GM19467 (cell line): ENCODE measurements at regions not wholly inside any gene's neighbourhood (a gene's known extent, or its start where the extent isn't known, plus 50 kb on each side); places are given as distances from the start of the nearest gene placed in this dataset.

Experiments
- ATAC-seq: cut with Tn5 transposase; IDR thresholded peaks from one replicate; pipeline ENCODE4 v1.9.1; 2021; ENCODE audit warnings: mild to moderate bottlenecking, moderate library complexity; ENCODE audit not compliant: unreplicated experiment

- ATAC-seq: no peak
Measured at GRCh38 chr5:133831491-133832224, 136.8 kb downstream of the C5orf15 start.

DNA sequence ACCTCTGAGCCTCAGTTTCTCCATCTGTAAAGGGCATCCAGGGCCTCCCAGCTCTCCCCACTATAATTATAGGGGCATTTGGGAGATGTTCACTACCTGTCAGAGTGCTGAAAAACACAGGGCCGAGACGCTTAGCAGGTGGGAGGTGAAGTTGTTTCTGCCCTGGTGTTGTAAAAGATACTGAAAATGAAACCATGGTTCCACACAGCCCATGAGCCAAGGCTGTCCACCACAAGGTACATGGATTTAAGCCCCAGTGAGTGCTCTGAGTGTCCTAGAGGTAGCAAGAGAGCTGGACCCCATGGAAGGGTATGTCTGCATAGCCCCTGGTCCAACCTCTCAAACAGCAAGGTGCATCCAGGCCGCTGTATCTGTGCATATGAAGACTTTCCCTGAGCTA is 137.5 kb downstream of the C5orf15 start:
- no peak for ATAC-seq

- ATAC-seq: no peak
Measured at GRCh38 chr5:133830281-133830680, 138.1 kb downstream of the C5orf15 start.

DNA sequence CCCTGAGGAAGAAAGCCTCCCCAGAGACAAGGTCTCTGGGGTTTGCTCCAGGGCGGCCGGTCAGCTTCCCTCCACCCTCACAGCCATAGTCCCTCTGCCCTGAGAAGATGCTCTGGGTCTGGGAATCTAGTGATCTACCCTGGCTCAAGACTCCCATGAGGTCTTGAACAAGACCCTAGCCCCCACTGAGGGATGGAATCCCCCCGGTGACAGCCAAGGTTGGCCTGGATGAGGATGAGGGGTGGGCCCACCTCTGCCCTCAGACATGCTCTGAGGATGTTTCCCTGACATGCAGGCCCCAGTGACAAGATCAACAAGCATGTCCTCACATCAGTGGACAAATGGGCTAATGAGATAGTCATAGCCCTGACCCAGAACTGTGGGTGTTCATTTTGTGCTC is 138.6 kb downstream of the C5orf15 start:
- no peak for ATAC-seq

DNA sequence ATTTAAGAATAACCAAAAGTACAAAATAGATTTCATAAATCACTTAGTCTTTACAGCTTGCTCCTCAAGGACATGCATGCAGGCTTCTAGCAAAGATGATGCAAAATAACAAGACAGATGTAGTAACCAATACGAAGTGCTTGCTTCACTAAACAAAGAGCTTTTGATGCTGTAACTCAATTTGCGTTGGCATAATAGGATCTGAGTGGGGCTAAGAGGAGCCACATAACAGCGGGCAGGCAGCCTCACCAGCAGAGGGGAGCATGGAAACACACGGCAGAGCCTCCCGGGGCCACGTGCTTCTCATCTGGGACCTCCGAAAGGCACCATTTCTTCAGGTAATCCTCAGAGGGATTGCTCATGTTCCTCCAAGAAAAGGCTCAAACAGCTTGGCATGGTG is 139.7 kb downstream of the C5orf15 start:
- no peak for ATAC-seq

DNA sequence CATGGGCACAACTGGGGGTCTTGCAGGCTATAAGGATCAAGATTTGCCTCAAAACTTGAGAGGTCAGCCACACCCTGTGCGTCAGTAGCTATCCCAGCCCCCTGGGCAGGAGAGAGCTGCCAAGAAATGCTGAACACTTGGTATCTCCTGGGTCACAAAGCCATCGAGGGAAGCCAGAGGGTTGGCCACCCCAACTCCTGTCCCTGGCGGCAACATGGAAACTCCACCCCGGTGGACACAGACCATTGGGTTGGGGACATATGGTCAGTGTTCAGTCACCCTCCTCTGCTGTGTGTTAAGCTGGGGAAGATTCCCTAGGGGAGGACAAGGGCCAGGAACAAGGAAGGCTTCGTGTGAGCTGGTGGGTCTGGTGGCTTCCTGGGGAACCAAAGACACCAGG is 140.6 kb downstream of the C5orf15 start:
- no peak for ATAC-seq

DNA sequence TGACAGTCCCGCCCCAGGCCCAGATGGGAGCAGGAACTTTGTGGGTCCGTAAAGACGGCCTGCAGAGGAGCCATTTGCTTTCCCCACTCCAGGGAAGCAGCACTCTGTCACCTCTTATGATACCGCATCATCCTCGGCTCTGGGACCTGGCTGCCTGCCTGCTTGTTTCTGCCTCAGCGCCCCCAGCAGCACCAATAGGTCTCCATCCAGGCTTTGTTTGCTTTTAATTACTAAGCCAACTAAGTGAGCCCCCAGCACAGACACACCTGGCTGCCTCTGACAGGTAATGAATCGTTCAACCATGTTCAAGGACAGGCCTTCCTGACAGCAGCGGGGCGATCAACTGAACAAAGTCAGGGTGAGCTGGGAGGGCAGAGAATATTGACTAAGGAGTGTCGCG is 141.4 kb downstream of the C5orf15 start:
- no peak for ATAC-seq

DNA sequence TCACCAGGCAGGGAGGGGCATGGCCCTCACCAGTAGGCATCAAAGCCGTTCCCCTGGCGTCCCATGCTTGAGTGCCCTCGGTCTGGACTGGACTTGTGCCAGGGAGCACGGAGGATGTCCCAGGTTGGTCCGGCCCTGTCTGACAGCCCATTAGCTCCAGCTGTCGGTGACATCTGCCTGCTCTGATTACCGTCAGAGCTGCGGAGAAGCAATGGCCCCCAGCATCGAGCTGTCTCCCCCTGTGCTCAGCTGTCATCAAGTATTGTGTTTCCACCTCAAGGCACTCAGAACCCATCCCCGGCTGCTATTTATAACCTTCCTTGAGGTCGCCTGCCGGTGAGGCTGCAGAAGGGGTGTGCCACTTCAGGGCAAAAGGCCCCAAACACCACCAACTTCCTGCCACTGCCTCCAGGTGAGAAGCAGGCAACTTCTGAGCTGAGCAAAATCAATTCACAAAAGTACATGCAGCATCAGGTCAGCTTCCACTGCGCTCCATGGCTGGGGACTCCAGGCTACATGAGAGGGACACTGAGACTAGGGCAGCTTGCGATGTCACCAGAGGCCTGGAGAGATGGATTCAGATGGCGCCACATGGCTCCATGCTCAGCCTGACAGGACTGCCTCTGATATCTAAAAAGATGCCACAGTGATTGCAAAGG is 142.7 kb downstream of the C5orf15 start:
- ATAC-seq: peak; percentile 38

GRCh38 chr5:133824661-133825254 is 143.7 kb downstream of the C5orf15 start:
- ATAC-seq: peak; percentile 53

DNA sequence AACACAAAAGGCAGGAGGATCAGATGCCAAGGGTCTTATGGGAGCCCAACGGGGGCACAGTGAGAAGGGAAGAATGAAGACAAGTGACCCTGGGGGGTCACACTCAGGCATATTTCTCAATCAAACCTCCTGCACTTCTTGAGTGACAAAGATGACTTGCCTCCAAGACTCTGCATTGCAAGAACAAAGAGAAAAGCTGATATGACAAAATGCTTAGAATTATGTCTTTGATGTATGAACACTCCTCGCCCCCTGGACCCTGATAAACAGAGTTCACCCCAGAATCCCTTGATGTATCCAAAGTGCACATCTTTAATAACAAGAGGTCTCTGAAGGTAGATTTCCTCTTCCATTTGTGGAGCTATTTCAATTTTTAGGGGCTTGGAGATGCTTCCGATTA is 146.5 kb downstream of the C5orf15 start:
- no peak for ATAC-seq

- ATAC-seq: no peak
Measured at GRCh38 chr5:133821311-133821741, 147.1 kb downstream of the C5orf15 start.

DNA sequence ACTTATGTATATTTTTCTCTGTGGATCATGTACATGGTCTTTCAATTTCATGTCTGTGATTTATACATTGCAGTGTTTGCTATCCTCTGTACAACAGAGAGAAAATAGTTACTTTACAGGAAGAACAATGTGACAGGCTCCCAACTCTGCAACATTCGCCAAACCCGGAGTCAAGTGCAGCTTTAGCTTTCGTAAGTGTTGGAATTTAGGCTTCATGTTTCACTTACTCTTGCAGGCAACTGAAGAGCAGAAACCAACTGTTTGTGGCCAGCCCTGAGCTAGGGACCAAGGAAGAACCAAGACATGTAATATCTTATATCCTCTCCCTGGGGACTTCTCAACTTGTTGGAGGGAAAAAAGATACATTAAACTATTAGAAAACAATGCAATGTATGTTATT is 147.9 kb downstream of the C5orf15 start:
- ATAC-seq: no peak

DNA sequence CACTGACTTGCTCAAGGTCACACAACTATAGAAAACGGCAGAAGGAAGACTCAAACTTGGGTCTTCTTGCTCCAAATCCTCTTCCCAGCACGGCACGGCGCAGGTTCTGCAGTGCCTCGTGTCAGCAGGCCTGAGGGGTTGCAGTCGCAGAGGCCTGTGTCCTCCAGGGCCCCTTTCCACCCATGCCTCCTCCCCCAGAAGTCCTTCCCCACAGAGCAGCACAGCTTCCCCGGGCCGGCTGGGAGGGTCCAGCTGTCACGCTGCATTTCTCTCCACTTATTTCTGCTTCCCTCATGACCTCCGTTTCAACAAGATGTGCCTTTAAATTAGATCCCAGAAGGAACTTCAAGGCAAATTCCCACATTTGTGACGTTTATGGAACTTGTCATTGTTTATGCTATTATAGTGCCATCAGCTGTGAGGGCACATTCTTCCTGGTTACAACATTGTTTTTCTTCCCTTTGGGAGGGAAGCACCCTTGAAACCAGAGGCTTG is 148.4 kb downstream of the C5orf15 start:
- ATAC-seq: no peak

DNA sequence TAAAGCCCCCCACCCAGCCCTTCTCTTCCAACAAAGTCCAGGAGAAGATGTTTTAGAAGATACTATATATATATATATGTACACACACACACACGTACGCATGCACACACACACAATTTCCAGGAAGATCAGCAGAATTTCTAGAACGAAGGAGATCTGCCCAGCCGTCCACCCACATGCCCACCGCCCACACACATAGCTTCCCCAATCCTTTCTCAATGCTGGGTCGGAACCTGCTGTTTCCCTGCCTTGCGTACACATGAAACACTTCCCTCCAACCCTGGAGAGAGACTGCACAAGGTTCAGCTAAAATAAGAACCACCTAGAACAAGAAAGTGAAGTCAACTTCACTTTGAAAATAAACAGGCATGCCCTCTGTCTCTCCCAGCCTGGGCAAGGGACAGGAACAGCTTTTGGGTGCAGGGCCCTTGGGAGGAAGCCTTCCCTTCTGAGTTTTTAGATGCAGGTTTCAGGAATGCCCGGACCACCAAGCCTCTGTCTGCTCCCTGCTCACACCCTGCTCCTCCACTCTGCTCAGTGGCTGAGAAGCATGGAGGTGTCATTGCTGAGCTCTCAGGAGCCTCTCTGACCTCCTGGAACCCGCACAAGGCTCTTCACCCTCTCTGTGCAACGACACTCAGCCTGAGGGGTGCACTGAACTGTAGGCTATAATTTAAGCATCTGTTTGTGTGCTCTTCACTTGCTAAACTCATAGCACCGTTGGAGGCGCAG is 149.4 kb downstream of the C5orf15 start:
- ATAC-seq: no peak

- ATAC-seq: no peak
Measured at GRCh38 chr5:133818031-133818431, 150.4 kb downstream of the C5orf15 start.

DNA sequence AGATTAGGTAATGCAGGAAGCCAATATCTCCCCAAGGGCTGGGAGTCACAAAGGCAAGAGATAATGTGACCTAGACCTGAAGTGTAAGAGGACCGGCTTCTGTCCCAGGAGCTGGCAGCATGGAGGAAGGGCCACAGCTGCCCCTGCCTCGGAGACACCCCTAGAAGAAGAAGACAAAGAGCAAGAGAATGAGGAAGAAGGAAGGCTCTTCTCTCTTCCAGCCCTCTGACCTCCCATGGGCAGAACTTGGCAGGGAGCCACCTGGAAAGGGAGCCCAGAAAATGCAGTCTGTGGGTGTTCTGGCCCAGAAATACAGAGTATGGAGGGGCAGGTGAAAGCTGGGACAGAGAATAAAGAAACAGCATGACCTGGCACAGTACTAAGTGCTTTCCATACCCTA is 151.0 kb downstream of the C5orf15 start:
- ATAC-seq: no peak

GRCh38 chr5:133816791-133817190 is 151.6 kb downstream of the C5orf15 start:
- no peak for ATAC-seq

GRCh38 chr5:133814152-133814551 is 154.3 kb downstream of the C5orf15 start:
- ATAC-seq: no peak

GRCh38 chr5:133811168-133811567 is 157.3 kb downstream of the C5orf15 start:
- ATAC-seq: no peak

- no peak for ATAC-seq
Measured at GRCh38 chr5:133809801-133810200, 158.6 kb downstream of the C5orf15 start.

GRCh38 chr5:133807348-133807747 is 161.1 kb downstream of the C5orf15 start:
- no peak for ATAC-seq
